ENCODE measurements at regions not wholly inside any gene's neighbourhood (a gene's known extent, or its start where the extent isn't known, plus 50 kb on each side); places are given as distances from the start of the nearest gene placed in this dataset.

DNA sequence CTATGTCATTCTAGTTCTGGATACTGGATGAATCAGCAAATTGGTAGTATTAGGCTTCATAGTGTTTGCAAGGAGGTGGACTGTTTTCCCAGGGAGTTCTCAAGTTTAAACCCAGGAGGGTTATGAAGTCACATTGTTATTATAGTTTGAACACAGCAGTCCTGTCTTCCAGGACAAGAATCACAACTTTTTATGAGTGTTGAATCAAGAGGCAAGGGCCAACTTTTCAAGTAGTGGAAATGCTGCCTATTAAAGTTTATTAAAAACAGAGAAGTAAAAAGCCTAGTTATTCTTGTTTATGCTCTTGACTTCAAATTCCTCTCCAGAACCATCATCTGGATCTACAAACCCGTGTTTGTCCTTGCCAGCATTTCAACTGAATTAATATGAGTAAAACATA is 86.3 kb upstream of the GOT2 start:
- Histone ChIP-seq H2AFZ (no peak overlapping the region), H4K20me1 (replicated peaks; ENCODE audit: insufficient read depth) (no peaks in the 10 kb centered on the region), H3K4me3 (no peak overlapping the region), H3K36me3 (ENCODE audit: insufficient read depth) (no peaks in the 10 kb centered on the region), H3K27me3 (ENCODE audit: insufficient read depth) (no peaks in the 10 kb centered on the region), H3K9me2 (ENCODE audit: insufficient read depth) (no peaks in the 10 kb centered on the region), H3F3A (replicated peaks; ENCODE audit: low read depth) (no peaks in the 10 kb centered on the region), H3K27ac (ENCODE audit: low read depth) (no peak overlapping the region), H3K4me2 (no peak overlapping the region), H3K4me1 (ENCODE audit: insufficient read depth) (no peaks in the 10 kb centered on the region; the same call in 1 of the 2 replicates), H3K79me2 (replicated peaks; ENCODE audit: insufficient read depth) (no peaks in the 10 kb centered on the region)
- Mint-ChIP-seq H3K4me3 (no peak overlapping the region), H3K9me3 (peaks cover 25% of the 10 kb centered on the region), H3K27ac (no peak overlapping the region), H3K27me3 (ENCODE audit: insufficient read depth, low read depth, poor library complexity) (no peaks in the 10 kb centered on the region), H3K4me1 (no peaks in the 10 kb centered on the region), H3K36me3 (ENCODE audit: low read depth) (peaks cover 10% of the 10 kb centered on the region; the same call in 1 of the 3 replicates)
- TF ChIP-seq, protein P1, sequence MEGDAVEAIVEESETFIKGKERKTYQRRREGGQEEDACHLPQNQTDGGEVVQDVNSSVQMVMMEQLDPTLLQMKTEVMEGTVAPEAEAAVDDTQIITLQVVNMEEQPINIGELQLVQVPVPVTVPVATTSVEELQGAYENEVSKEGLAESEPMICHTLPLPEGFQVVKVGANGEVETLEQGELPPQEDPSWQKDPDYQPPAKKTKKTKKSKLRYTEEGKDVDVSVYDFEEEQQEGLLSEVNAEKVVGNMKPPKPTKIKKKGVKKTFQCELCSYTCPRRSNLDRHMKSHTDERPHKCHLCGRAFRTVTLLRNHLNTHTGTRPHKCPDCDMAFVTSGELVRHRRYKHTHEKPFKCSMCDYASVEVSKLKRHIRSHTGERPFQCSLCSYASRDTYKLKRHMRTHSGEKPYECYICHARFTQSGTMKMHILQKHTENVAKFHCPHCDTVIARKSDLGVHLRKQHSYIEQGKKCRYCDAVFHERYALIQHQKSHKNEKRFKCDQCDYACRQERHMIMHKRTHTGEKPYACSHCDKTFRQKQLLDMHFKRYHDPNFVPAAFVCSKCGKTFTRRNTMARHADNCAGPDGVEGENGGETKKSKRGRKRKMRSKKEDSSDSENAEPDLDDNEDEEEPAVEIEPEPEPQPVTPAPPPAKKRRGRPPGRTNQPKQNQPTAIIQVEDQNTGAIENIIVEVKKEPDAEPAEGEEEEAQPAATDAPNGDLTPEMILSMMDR (conservative IDR thresholded peaks at IDR 0.05; ENCODE audit: low read depth in 2 of 2) = no peak
- ATAC-seq = no peak
- no peak for DNase-seq (ENCODE audit: low spot score)

- no peak overlapping the region for H3K27ac ChIP-seq (ENCODE audit: low read depth)
- no peaks in the 10 kb centered on the region for H4K20me1 ChIP-seq (replicated peaks; ENCODE audit: insufficient read depth)
- no peak for TF ChIP-seq STAT1 (IDR thresholded peaks at IDR 0.05; ENCODE audit: unreplicated experiment)
- TF ChIP-seq JUNB (IDR thresholded peaks at IDR 0.05; ENCODE audit: unreplicated experiment) = no peak
- TF ChIP-seq ETS1 (IDR thresholded peaks at IDR 0.05) = no peak
- Mint-ChIP-seq H3K27ac (no peak overlapping the region), H3K36me3 (ENCODE audit: low read depth) (no peaks in the 10 kb centered on the region), H3K9me3 (no peaks in the 10 kb centered on the region), H3K27me3 (ENCODE audit: insufficient read depth, low read depth, poor library complexity) (no peaks in the 10 kb centered on the region), H3K4me1 (no peaks in the 10 kb centered on the region; the same call in 2 of the 3 replicates), H3K4me3 (no peak overlapping the region)
- DNase-seq (ENCODE audit: low spot score) = no peak
- no peak overlapping the region for H3K4me2 ChIP-seq
- H3F3A ChIP-seq (replicated peaks; ENCODE audit: low read depth) = no peaks in the 10 kb centered on the region
- ATAC-seq = no peak
- no peaks in the 10 kb centered on the region for H3K36me3 ChIP-seq (ENCODE audit: insufficient read depth)
- H3K4me1 ChIP-seq (ENCODE audit: insufficient read depth) = no peaks in the 10 kb centered on the region; the same call in 1 of the 2 replicates
- H3K79me2 ChIP-seq (replicated peaks; ENCODE audit: insufficient read depth) = no peaks in the 10 kb centered on the region
- no peaks in the 10 kb centered on the region for H3K9me2 ChIP-seq (ENCODE audit: insufficient read depth)
- H3K27me3 ChIP-seq (ENCODE audit: insufficient read depth) = no peaks in the 10 kb centered on the region
- H3K4me3 ChIP-seq = no peak overlapping the region
- H2AFZ ChIP-seq = peak overlapping the region; percentile 92; the same call in 1 of the 2 replicates
These were observed 81.2 kb upstream of the GOT2 start for GRCh38 chr16:58815181-58815888.

DNA sequence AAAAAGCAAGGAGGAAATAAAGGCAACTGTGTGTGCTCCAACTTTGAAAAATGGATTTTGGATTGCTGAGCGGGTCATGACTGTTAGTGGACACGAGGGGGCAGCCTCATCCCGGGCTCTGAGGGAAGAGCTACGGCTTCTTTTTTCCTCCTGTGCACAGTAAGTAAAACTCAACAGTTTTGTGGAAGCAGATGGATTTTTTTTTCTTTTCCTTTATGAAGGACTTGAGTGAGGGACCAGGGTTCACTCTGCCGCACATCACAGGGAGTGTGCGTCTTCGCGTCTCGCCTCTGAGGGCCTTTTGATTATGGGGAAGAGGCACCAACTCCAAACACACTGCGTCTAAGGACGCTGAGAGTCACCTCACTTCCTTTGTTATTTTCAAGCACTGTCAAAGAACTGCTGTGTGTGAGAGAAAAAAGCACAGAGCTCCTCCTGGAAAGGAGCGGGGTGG is 80.3 kb upstream of the GOT2 start:
- H3K4me3 ChIP-seq = peak overlapping the region; percentile 49
- H3K4me3 Mint-ChIP-seq = peak overlapping the region; percentile 64
- H3K9me2 ChIP-seq (ENCODE audit: insufficient read depth) = no peaks in the 10 kb centered on the region
- no peaks in the 10 kb centered on the region; the same call in 2 of the 3 replicates for H3K4me1 Mint-ChIP-seq
- peak overlapping the region; percentile 82 for H3K4me2 ChIP-seq
- peak; percentile 77 for DNase-seq (ENCODE audit: low spot score)
- H3K36me3 ChIP-seq (ENCODE audit: insufficient read depth) = no peaks in the 10 kb centered on the region
- no peaks in the 10 kb centered on the region for H3K27me3 Mint-ChIP-seq (ENCODE audit: insufficient read depth, low read depth, poor library complexity)
- H3K4me1 ChIP-seq (ENCODE audit: insufficient read depth) = no peaks in the 10 kb centered on the region; the same call in 1 of the 2 replicates
- ATAC-seq = peak; percentile 91
- H3K79me2 ChIP-seq (replicated peaks; ENCODE audit: insufficient read depth) = no peaks in the 10 kb centered on the region
- H4K20me1 ChIP-seq (replicated peaks; ENCODE audit: insufficient read depth) = no peaks in the 10 kb centered on the region
- no peaks in the 10 kb centered on the region for H3F3A ChIP-seq (replicated peaks; ENCODE audit: low read depth)
- H3K27me3 ChIP-seq (ENCODE audit: insufficient read depth) = no peaks in the 10 kb centered on the region
- H3K27ac ChIP-seq (ENCODE audit: low read depth) = no peak overlapping the region
- H3K9me3 Mint-ChIP-seq = no peaks in the 10 kb centered on the region
- TF ChIP-seq, protein P1 (conservative IDR thresholded peaks at IDR 0.05; ENCODE audit: low read depth in 2 of 2) = peak; percentile 82 to 95
- TF ChIP-seq JUNB (IDR thresholded peaks at IDR 0.05; ENCODE audit: unreplicated experiment) = no peak
- peak overlapping the region; percentile 72 for H3K27ac Mint-ChIP-seq
- peak overlapping the region; percentile 92 for H2AFZ ChIP-seq
- H3K36me3 Mint-ChIP-seq (ENCODE audit: low read depth) = no peaks in the 10 kb centered on the region
